DMS53 treated with DMSO at 0.1 percent for 48 hours (cell line): ENCODE measurements at regions not wholly inside any gene's neighbourhood (a gene's known extent, or its start where the extent isn't known, plus 50 kb on each side); places are given as distances from the start of the nearest gene placed in this dataset.
A peak's percentile ranks its signal among the peaks of the same experiment; 100 is the strongest.
"Not testable (repeated sequence)": the region's sequence is repeated elsewhere in the genome, so short reads cannot be mapped to it uniquely, and the experiment has no call there.

Experiments
- DNase-seq: peaks from one replicate; lab custom pipeline; 2025; ENCODE audit not compliant: unreplicated experiment; lab: John Stamatoyannopoulos, UW

DNA sequence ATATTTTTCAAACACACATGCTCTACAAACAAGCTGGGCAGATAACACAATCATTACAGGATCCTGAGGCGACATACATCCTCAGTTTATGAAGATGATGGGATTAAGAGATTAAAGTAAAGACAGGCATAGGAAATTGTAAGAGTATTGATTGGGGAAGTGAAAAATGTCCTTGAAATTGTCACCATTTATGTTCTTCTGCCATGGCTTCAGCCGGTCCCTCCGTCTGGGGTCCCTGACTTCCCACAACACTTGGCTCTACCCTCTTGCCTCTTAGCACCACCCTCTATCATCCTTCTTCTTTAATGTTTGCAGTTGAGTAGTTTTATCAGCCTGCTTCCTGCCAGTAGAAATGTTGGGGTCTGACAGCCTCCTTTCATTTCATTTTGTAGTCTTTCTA is 244.4 kb downstream of the DAD1 start:
- DNase-seq, result no peak

DNA sequence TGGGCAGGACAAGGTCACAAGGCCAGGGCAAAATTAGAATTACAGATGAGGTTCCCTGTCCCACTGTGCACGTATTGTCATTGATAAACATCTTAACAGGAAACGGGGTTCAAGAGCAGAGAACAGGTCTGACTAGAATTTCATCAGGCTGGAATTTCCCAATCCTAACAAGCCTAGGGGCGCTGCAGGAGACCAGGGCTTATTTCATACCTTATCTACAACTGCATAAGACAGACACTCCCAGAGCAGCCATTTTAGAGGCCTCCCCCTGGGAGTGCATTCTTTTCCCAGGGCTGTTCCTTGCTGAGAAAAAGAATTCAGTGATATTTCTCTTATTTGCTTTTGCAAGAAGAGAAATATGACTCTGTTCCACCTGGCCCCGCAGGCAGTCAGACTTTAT is 244.8 kb downstream of the DAD1 start:
- not testable (repeated sequence) for DNase-seq

DNA sequence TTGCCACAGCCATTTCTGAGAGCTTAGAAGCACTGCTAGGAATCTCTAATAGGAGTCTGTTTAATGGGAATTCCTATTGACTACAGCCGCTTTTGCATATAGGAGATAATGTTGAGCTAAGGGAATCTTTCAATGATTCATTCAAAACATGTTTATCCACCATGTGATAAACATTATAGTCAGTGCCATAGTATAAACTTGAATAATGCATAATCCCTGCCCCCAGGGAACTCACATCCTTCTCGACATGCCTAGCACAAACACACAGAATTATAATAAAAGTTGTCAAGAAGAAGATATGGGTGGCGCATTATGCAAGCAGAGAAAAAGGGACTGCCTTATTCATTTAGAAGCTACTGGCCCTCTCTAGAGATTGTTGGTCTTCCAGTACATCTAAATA is 248.0 kb downstream of the DAD1 start:
- no peak for DNase-seq

DNA sequence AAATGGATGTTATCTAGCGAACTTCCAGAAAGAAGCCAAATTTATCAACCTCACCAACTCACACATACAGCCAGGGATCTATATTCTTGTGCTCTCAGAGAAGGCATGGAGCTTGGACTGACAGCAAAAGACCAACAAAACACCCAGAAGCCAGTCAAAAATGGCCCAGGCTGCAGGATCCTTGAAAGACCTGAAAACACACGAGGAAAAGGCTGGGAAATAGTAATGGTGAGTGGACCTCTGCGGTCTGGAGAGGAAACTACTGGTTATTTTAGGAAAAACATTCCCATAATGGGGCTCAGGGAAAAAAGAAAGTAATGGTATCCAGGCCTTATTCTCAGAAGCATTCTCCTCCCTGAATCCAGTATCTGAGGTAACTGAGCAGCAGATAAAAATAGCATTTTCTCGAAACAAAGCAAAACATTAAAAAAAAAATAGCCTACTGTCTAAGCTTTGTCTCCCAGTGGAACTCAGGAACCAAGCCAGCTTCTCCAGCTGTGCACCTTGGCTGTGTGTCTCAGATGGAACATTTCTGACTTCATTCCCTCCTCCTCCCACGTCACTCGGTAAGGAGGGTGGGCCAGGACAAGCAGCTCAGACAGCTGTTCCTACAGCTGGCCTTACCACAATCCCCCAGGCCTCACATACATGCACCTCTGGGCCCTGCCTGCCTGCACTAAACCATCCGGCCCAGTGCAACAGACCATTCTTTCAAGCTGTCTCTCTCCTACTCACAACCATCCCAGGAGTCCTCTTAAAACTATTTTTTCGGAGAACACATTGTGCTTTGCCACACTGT is 249.9 kb downstream of the DAD1 start:
- no peak for DNase-seq

DNA sequence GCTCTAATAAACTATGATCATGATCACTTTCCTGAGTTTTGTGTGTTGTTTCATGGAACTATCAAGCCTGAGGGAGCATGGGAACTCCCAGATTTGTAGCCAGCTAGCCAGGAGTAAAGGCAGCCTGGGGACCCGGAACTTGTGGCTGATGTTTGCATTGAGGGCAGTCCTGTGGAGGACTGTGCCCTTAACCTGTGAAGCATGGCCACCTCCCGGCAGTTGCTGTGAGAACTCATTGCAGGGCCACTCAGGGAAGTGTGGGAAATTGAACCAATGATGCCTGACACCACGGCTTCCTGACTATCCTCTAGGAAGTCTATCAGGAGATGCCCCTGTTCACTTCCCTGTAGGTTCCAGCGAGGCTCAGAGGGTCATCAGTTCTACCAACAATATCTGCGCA is 250.6 kb downstream of the DAD1 start:
- no peak for DNase-seq

DNA sequence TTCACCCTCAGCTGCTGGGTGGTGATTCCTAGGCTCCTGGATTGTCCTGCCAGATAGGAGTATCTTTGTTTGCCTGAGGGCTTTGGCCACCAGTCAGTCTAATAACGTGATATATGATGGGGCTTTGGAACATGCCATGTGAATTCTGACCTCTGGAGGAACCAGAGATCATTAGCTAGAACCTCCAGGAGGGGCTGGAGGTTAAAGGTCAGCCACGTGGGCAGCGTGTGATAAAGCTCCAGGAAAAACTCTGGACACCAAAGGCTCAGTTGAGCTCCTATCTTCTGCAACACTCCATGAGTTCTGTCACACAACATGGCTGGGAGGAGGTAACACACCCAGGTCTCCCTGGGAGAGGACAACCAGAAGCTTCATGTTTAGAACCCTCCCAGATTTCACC is 251.1 kb downstream of the DAD1 start:
- DNase-seq, result no peak

DNA sequence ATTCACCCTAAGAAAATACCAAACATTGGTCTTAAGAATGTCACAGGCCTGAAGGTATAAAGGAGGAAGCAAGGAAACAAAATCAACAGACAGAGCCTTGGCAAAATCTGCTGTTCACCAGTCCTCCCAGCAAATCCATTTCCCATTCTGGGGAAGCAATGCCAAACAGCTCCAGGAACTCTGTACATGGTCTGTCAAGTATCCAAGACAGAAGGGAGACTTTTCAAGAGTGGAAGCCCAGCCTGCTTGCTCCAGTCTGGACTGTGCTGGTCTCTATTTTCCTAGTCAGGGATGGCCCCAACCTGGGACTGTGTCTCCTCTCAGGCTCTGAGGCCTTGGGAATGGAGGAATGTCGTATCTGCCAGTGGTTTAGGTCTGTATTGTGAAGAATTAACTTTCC is 251.5 kb downstream of the DAD1 start:
- no peak for DNase-seq

DNA sequence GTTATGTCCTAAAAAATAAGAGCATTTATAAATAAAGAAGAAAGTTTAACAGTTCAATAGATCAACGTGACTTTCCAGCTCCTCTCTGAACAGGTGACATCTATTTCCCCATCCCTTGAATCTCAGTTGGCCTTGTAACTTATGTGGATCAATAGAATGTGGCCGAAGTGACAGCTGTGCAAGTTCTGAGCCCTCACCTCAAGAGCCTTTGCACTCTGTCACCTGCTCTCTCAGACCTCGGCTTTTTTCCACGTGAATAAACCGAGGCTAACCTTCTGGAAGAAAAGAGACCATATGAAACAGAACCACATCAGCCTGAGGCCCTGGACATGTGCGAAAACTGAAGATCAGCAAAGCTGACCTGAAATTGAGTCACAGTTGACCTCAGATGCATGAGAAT is 253.0 kb downstream of the DAD1 start:
- no peak for DNase-seq

DNA sequence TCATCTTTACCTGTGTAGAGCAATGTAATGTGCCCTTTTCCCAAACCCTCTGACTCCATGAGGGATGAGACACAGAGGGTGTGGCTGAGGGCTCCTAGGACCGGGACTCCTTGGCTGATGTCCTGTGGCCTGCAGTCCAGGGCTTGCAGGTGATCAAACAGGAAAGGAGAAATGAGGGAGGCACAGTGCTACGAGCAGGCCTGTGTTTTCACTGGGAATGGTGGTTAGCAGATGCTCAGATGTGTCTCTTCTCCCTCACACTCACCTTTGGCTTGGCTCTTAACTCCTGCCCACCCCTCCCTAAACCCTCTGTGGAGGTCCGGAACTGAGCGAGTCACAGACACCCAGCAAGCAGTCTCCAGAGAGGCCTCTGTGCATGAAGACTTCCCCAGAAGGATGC is 254.4 kb downstream of the DAD1 start:
- peak; percentile 22 for DNase-seq

DNA sequence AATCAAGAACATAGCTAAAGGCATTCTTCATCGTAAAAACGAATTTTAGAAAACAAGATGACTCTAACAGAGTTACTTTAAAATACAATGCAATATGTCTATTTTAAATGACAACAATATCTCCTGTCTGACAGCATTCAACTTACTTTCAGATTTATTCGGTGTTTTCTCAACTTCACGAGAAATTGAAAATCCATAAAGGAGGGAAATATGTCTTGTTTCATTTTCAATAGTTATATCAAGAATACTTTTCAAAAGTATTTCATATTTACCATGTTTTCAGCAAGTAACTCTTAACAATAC is 254.8 kb downstream of the DAD1 start:
- no peak for DNase-seq

DNA sequence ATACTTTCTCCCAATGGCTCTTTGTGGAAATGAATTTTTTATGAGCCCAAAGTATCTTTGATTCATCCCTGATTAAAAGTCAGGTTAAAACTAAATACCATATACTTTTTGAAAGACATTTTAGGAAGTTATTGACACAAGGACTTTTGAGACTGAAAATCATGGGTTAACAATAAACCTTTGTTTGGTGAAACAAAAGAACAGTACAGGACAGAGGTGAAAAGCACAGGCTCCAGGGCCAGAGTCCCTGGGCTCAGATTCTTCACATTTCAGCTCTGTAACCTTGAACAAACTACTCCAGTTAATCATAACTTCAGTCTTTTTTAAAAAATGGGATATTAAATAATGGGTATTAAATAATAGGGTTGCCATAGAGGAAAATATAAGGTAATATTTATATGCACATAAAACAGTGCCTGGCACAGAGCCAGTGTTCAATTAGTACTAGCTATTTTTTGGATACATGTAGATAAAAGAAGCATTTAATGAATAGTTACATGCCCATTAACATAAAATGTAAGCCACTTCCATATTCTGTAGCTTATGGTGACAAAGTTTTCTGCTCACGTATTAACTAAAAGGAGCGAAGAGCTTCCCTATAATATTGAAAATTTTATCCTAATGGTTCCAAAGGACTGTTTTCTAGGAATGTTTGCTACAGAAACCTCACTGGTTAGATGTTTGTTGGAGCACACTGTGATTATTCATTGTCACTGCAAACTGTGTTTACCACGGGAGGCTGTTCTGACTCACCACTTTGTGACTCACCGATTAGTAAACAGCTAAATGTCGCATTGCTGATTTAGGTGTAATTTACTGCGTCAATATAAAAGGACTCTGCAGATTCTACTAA is 255.4 kb downstream of the DAD1 start:
- DNase-seq, result peak; percentile 79

DNA sequence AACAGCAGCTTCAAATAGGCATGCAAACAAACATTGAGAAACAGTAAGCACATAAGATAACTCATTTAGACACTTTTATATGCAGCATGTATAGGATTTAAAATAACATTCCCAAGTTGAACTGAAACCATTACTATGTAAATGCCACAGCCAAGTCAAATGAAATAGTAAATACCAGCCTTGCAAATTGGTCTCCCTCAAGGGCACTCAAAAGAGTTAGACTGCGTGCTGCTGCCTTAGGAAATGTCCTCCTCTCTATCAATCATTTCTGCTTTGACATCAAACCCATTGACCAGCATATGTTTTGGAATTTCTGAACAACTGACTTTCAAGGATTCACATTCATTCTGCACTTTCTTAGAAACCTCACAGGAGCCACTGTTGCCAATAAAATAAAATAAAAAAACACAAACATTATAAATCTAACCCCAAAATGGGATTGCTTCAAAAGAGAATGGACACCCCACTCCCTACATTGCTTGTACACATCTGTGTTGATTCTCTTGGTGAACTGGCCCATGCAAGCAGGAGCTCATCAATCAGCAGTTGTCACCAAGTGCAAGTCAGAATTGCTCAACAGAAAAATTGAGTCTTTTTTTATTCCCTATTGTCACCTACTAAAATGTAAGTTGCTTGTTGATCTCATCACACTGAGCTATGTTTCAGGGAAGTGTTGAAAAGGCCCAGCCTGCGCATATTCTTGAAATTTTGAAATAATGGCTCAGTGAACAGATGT is 256.2 kb downstream of the DAD1 start:
- DNase-seq, result peak; percentile 4

DNA sequence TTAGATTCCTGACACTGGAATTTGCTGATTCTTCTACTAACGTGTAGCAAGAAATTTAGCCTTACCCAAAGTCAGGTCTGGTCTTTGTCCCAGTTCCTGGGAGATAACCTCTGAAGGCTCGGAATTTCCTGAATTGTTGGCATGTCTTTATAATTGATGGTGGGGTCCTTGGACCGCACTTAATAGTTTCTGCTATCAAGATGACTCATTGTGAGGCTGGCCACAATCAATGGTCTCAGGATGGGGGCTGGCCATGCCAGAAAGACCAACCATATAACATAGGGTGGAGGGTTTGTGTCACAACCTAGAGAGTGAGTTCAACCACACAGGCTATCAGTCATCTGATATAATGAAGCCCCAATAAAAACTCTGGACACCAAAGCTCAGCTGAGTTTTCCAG is 259.7 kb downstream of the DAD1 start:
- DNase-seq, result no peak

DNA sequence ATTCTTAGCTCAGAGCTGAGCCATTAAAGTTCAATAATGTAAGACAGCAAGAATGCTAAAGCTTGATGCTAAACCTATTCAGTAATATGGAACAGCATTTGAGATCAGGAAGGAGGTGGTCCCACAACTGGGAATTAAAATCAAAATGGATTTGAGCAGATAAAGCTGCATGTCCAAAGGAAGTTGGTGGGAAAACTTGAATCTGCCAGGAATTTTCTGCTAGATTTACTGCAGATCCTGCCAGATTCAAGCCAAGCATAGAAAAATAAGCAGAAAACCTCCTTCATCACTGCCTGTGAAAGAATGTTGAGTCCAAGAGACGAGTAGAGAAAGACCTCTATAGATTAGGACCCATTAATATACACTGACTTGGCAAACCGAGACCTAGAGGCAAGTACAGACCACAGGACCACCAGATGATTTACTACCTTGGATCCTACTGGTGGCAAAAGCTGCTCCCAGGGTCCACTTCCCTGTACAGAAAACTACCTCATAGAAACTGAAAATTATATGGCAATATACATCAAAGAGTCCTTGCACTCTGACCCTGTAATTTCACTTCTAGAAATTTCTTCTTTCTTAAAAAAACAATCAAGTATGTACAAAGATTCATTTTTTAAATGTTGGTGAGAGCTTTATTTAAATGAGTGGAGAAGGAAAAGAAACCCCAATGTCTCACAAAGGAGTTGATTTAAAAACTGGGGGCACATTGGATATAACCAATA is 263.2 kb downstream of the DAD1 start:
- DNase-seq, result no peak

DNA sequence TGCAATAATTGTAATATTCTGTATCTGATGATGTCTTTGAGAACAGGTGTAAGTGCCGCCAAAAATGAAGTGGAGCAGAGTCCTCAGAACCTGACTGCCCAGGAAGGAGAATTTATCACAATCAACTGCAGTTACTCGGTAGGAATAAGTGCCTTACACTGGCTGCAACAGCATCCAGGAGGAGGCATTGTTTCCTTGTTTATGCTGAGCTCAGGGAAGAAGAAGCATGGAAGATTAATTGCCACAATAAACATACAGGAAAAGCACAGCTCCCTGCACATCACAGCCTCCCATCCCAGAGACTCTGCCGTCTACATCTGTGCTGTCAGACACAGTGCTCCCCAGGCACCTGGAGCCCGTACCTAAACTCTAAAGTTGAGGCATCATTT is 268.7 kb downstream of the DAD1 start:
- no peak for DNase-seq

DNA sequence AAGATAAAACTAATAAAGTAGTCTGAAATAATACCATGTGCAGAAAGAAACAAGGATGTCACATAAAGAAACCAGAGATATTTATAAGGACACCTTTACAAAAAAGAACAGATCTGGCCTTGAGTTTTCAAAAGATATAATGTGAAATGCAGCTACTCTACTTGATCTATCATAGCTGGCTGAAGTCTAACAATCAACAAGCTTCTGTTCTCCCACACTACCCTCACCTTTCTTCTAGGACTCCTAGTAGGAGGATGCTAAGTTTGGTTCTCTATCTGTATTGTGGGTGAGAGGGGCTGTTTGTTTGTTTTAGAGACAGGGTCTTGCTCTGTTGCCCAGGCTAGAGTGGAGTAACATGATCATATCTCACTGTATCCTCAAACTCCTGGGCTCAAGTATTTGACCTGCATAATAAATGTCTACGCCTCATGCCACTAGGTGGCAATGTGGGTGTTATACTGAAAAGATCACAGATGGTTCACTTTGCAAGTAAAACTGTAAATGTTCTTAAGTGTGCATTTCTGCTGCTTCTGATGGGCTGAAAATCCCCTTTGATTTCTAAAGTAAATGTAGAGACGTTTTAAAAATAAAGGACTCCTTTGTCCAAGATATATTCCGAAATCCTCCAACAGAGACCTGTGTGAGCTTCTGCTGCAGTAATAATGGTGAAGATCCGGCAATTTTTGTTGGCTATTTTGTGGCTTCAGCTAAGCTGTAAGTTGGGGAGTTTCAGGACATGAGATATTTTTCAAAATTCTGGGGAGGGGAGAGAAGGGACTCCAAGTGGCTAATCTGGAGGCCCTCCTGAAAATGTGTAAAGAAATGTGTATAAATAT is 269.3 kb downstream of the DAD1 start:
- peak; percentile 66 for DNase-seq

DNA sequence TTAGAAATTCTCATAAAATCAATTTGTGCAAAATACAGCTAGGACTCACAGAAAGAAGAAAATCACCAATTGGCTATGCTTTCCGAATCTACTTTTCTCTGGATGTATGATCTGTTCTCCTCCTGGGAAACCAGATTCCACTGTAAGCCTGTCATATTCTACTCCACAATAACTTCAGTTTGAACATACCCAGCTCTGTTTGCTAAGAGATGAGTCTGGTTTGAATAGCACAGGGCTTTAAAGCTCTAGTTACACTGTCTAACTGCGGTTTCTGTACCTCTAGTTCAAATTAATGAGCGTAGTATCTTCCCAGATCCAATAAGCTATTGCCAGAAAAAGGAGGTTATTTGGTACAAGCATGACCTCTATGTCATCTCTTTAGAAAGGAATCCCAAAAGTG is 270.1 kb downstream of the DAD1 start:
- no peak for DNase-seq

DNA sequence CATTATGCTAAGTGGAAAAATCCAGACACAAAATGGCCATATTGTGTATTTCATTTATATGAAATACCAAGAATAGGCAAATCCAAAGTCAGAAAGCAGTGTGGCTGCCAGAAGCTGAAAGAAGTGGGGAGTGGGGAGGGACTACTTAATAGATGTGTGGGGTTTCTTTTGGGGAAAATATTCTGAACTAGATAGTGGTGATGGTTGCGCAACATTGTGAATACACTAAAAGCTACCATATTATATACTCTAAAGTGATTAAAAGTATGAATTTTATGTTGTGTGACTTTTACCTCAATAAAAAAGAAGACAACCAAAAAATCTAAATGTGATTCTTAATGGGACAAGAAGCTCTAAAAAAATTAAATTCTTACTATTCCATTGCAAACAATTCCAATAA is 272.6 kb downstream of the DAD1 start:
- no peak for DNase-seq

DNA sequence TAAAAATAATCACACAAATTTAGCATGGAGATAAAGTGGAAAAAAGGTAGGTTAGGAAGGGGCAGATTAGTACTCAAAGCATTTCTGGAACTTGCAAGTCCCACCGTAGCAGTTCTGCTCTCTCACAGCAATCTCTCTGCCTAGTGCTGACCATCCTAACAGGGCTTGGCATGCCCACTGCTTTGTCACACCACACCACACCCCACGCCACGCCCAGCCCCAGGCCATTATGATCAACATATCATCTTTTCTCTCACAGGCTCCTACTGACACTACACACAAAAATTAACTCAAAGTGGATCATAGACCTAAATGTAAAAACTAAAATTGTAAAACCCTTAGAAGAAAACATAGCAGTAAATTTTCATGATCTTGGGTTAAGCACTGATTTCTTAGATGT is 273.7 kb downstream of the DAD1 start:
- no peak for DNase-seq

DNA sequence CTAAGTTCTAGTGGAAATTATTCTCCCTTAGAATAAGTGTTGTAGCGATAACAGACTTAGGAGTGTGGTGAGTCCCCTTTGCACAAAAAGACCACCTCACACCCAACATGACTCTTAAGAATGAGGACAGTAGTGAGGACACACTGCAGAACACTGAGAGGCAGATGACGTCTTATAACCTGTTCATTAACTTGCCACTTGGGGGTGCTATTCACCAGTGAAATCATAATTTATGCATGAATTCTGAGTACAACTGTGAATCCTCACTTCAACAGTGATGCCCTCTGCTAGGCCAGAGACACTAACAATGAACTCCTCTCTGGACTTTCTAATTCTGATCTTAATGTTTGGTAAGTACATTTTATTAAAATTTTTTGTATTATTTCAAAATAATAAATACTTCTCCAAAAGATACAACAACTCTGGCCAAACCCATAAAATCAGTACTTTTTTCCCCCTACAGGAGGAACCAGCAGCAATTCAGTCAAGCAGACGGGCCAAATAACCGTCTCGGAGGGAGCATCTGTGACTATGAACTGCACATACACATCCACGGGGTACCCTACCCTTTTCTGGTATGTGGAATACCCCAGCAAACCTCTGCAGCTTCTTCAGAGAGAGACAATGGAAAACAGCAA is 274.7 kb downstream of the DAD1 start:
- DNase-seq, result peak; percentile 64
